PFSK-1 (cell line): ENCODE measurements at regions not wholly inside any gene's neighbourhood (a gene's known extent, or its start where the extent isn't known, plus 50 kb on each side); places are given as distances from the start of the nearest gene placed in this dataset.

Source experiments
- POLR2AphosphoS5 ChIP-seq: IDR thresholded peaks from 2 replicates; pipeline ENCODE4 v1.6.1; 2012; ENCODE audit warnings: low read depth, mild to moderate bottlenecking, control low read depth, low read length, moderate library complexity
- REST ChIP-seq, 2 experiments: IDR thresholded peaks; 2 replicates each; pipeline versions ENCODE4 v1.6.1 to v1.8.0; 2011 to 2012; ENCODE audit warnings: low read depth in 2 of 2, low read length in 2 of 2, control low read depth in 1 of 2, inconsistent platforms in 1 of 2, mild to moderate bottlenecking in 1 of 2, moderate library complexity in 1 of 2; ENCODE audit not compliant: insufficient read depth in 1 of 2
- SIN3A ChIP-seq: IDR thresholded peaks from 2 replicates; pipeline ENCODE4 v1.6.1; 2012; ENCODE audit warnings: mild to moderate bottlenecking, low read length, moderate library complexity, borderline replicate concordance; ENCODE audit not compliant: insufficient read depth
- TAF1 ChIP-seq: IDR thresholded peaks from 2 replicates; pipeline ENCODE4 v1.6.1; 2012; ENCODE audit warnings: low read length, control low read depth, borderline replicate concordance; ENCODE audit not compliant: insufficient read depth

DNA sequence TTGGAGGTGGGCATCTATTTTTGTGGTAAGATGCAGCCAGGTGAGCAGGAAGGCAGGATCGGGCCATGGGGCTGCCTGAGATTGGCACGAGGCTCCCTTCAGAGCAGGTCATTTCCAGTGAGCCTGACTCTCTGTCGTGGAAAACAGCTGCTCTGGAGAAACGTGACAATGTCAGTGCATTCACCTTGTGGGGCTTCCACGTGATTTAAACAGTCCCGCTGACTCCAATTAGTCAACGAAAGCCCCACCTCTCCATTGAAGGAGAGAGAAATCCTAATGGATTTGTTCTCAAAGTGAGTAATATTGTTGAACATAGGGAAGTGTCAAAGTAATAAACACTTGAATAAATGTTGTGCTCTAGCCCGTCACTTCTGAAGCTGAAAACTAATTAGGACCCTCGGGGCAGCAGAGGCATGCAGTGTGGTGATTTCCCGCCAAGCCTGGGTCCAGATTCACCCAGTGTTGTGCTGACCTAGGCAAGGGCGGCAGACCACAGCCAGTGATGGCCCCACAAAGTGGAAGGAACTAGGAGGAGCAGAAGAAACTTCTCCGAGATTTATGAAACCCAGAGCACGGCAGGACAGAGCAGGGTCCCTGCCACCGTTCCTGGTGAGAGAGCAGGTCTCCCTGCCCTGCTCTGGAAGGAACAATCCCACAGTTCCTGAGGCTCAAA is 172.5 kb upstream of the C1orf174 start:
- TF ChIP-seq REST (IDR thresholded peaks at IDR 0.05; ENCODE audit: insufficient read depth in 1 of 2, low read depth in 2 of 2, low read length in 2 of 2) (no peak), SIN3A (no peak), POLR2AphosphoS5 (no peak), TAF1 (no peak)
